ENCODE measurements at regions not wholly inside any gene's neighbourhood (a gene's known extent, or its start where the extent isn't known, plus 50 kb on each side); places are given as distances from the start of the nearest gene placed in this dataset.

DNA sequence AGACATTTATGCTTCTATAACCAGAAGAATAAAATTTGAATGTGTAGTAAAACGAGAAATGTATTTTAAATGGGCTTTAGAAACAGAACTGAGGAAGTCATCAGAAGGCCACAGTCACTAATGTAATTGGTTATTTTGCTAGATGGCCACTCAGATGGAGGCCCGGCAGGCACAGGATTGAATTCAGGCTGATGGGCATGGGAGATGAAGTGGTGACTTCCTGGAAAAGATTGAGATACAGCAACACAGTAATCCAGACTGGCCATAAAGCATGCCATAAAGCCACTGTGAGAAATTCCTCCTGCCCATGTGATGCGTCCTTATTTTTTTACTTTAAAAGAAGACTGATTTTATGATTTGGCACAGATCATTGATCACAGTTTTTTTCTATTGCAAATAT lies 297.7 kb downstream of the ICOS start:
- TF ChIP-seq, protein P1, sequence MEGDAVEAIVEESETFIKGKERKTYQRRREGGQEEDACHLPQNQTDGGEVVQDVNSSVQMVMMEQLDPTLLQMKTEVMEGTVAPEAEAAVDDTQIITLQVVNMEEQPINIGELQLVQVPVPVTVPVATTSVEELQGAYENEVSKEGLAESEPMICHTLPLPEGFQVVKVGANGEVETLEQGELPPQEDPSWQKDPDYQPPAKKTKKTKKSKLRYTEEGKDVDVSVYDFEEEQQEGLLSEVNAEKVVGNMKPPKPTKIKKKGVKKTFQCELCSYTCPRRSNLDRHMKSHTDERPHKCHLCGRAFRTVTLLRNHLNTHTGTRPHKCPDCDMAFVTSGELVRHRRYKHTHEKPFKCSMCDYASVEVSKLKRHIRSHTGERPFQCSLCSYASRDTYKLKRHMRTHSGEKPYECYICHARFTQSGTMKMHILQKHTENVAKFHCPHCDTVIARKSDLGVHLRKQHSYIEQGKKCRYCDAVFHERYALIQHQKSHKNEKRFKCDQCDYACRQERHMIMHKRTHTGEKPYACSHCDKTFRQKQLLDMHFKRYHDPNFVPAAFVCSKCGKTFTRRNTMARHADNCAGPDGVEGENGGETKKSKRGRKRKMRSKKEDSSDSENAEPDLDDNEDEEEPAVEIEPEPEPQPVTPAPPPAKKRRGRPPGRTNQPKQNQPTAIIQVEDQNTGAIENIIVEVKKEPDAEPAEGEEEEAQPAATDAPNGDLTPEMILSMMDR (IDR thresholded peaks at IDR 0.05; ENCODE audit: partially characterized antibody, unreplicated experiment) = no peak
- DNase-seq = no peak
- Mint-ChIP-seq H3K27ac (ENCODE audit: unreplicated experiment) (no peak overlapping the region), H3K4me3 (ENCODE audit: unreplicated experiment) (no peak overlapping the region), H3K9me3 (ENCODE audit: unreplicated experiment) (peaks cover 3% of the 10 kb centered on the region), H3K36me3 (ENCODE audit: unreplicated experiment) (no peaks in the 10 kb centered on the region), H3K4me1 (ENCODE audit: low read depth, unreplicated experiment) (peaks cover 3% of the 10 kb centered on the region), H3K27me3 (ENCODE audit: unreplicated experiment) (no peaks in the 10 kb centered on the region)

DNA sequence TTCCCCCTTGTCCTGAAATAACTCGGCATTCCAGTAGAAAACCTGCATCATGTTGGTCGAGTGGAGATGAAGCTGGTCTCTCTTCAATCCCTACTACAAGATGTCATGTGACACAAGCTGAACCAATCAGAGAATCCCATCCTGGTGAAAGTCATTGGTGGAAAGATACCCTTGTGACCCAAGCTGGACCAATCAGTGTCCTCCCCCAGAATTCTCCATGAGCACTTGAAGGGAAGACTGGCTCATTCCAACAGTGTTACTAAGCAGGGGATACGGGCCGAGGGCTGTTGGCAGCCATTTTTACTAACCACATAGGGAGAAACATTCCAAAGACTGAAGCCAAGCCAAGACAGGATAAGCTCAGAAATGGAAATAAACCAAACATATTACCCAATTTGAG lies 298.3 kb downstream of the ICOS start:
- Mint-ChIP-seq H3K27ac (ENCODE audit: unreplicated experiment) (no peak overlapping the region), H3K36me3 (ENCODE audit: unreplicated experiment) (no peaks in the 10 kb centered on the region), H3K4me1 (ENCODE audit: low read depth, unreplicated experiment) (peaks cover 5% of the 10 kb centered on the region), H3K4me3 (ENCODE audit: unreplicated experiment) (no peak overlapping the region), H3K27me3 (ENCODE audit: unreplicated experiment) (peaks cover 2% of the 10 kb centered on the region), H3K9me3 (ENCODE audit: unreplicated experiment) (peaks cover 5% of the 10 kb centered on the region)
- TF ChIP-seq, protein P1 (IDR thresholded peaks at IDR 0.05; ENCODE audit: partially characterized antibody, unreplicated experiment) = no peak
- no peak for DNase-seq

DNA sequence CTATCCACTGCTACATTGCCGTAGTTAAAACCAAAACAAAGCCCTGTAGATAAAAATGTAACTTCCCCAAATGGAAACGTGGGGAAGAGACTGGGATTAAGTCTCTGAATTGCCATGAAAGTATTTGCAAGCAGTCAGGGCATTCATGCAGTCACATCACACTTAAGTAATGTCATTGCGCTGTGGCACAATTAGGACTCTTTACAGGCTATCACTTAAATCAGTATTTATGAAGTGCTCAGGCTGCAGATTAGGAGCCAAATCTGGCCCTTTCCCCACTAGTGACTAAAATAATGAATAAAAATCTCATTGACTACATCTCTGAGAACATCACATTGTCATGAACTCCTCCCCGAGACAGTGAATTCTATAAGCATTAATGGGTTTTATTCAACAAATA lies 300.9 kb downstream of the ICOS start:
- TF ChIP-seq, protein P1 (IDR thresholded peaks at IDR 0.05; ENCODE audit: partially characterized antibody, unreplicated experiment) = no peak
- Mint-ChIP-seq H3K36me3 (ENCODE audit: unreplicated experiment) (no peaks in the 10 kb centered on the region), H3K27me3 (ENCODE audit: unreplicated experiment) (peaks cover 3% of the 10 kb centered on the region), H3K4me3 (ENCODE audit: unreplicated experiment) (no peak overlapping the region), H3K4me1 (ENCODE audit: low read depth, unreplicated experiment) (peaks cover 8% of the 10 kb centered on the region), H3K27ac (ENCODE audit: unreplicated experiment) (no peak overlapping the region), H3K9me3 (ENCODE audit: unreplicated experiment) (peaks cover 5% of the 10 kb centered on the region)
- DNase-seq = no peak

DNA sequence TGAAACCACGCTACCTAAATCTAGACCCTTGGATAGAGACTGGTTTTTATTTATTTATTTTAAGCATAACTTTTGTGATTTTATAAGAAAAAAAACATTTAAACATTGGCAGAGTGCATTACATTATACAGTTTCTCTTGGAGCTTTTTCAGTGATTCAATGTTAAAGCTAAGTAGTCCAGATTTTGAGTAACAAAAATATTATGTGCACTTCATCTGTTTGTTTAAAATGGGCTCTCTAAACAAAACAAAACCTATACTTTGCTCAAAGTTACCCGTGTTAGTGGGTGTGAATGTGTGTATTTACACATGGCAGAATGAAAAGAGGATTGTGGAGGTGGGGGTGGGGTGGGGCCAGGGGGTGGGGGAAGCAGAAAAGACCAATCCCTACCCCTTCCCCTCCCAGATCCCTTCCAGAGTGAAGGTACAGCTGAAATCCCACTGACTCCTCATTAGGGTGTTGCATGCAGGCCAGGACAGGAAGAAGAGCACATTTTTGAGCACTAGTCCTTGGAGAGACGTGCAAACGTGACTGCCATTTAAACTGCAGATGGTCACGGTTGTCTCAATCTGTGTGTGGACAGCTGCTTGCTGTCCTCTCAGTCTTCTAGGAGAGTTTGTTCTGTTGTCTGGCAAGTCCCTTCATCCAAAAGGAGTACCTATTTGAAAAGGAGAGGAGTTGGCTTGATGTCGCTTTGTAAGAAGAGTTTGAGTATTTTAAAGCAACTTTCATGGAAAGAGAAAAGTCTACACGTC lies 303.0 kb downstream of the ICOS start:
- H3K27ac Mint-ChIP-seq (ENCODE audit: unreplicated experiment) = peak overlapping the region; percentile 92
- TF ChIP-seq, protein P1 (IDR thresholded peaks at IDR 0.05; ENCODE audit: partially characterized antibody, unreplicated experiment) = no peak
- H3K4me3 Mint-ChIP-seq (ENCODE audit: unreplicated experiment) = no peak overlapping the region
- peaks cover 11% of the 10 kb centered on the region for H3K4me1 Mint-ChIP-seq (ENCODE audit: low read depth, unreplicated experiment)
- peak; percentile 58 for DNase-seq
- peaks cover 5% of the 10 kb centered on the region for H3K9me3 Mint-ChIP-seq (ENCODE audit: unreplicated experiment)
- H3K36me3 Mint-ChIP-seq (ENCODE audit: unreplicated experiment) = no peaks in the 10 kb centered on the region
- peaks cover 4% of the 10 kb centered on the region for H3K27me3 Mint-ChIP-seq (ENCODE audit: unreplicated experiment)

DNA sequence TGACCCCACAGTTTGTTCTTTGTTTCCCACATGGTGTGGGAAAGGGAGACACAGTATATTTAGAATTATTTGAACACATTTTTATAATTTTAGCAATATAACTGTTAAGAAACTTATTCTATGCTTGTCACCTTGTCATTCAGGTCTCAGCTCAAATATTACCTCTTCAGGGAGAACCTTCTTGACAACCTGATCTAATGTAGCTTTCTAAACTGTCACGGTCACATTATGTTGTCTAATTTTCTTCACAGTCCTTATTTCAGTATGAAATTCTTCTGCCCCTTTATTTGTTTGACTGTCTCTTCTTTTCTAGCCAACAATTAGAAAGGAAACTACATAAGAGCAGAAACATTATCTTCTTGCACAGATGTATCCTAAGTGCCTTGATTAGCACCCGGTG lies 304.3 kb upstream of the PARD3B start:
- TF ChIP-seq, protein P1 (IDR thresholded peaks at IDR 0.05; ENCODE audit: partially characterized antibody, unreplicated experiment) = no peak
- H3K4me3 Mint-ChIP-seq (ENCODE audit: unreplicated experiment) = no peak overlapping the region
- H3K9me3 Mint-ChIP-seq (ENCODE audit: unreplicated experiment) = peaks cover 5% of the 10 kb centered on the region
- H3K27ac Mint-ChIP-seq (ENCODE audit: unreplicated experiment) = peak overlapping the region; percentile 89
- H3K4me1 Mint-ChIP-seq (ENCODE audit: low read depth, unreplicated experiment) = peaks cover 11% of the 10 kb centered on the region
- peaks cover 4% of the 10 kb centered on the region for H3K27me3 Mint-ChIP-seq (ENCODE audit: unreplicated experiment)
- H3K36me3 Mint-ChIP-seq (ENCODE audit: unreplicated experiment) = no peaks in the 10 kb centered on the region
- no peak for DNase-seq
